ENCODE measurements at regions not wholly inside any gene's neighbourhood (a gene's known extent, or its start where the extent isn't known, plus 50 kb on each side); places are given as distances from the start of the nearest gene placed in this dataset.

- TF ChIP-seq CTCF (IDR thresholded peaks at IDR 0.05) = no peak
- TF ChIP-seq POLR2AphosphoS5 (IDR thresholded peaks at IDR 0.05) = no peak
- TF ChIP-seq EP300 (IDR thresholded peaks at IDR 0.05; ENCODE audit: low read depth) = no peak
These were observed 66.0 kb downstream of the HHEX start for GRCh38 chr10:92755725-92756124.

All from transverse colon (tissue), 4 donors.